C4-2B (cell line): ENCODE measurements at regions not wholly inside any gene's neighbourhood (a gene's known extent, or its start where the extent isn't known, plus 50 kb on each side); places are given as distances from the start of the nearest gene placed in this dataset.

Experiments
- H3K27ac ChIP-seq: fragments of 450-650 bp; 2 replicates; pipeline ENCODE4 v1.5.1; 2017
- CTCF ChIP-seq: fragments of 450-650 bp; conservative IDR thresholded peaks from 2 replicates; pipeline ENCODE4 v1.5.1; 2017; ENCODE audit warnings: mild to moderate bottlenecking
- ZFX ChIP-seq: fragments of 450-650 bp; IDR thresholded peaks from 2 replicates; pipeline ENCODE4 v1.6.1; 2017

- TF ChIP-seq CTCF (no peak), ZFX (no peak)
- no peak overlapping the region for H3K27ac ChIP-seq
These were observed 107.7 kb upstream of the LMO4 start for GRCh38 chr1:87220993-87221392.

- no peak for TF ChIP-seq CTCF
- TF ChIP-seq ZFX = no peak
These were observed 104.5 kb upstream of the LMO4 start for GRCh38 chr1:87224201-87224600.

GRCh38 chr1:87225171-87225570 is 103.5 kb upstream of the LMO4 start:
- no peak for TF ChIP-seq ZFX
- TF ChIP-seq CTCF = no peak
- no peak overlapping the region for H3K27ac ChIP-seq

More at GRCh38 chr1:87224201-87224600, 104.5 kb upstream of the LMO4 start:
- no peak overlapping the region for H3K27ac ChIP-seq

- TF ChIP-seq CTCF = no peak
- TF ChIP-seq ZFX = no peak
- no peak overlapping the region for H3K27ac ChIP-seq
These were observed 102.3 kb upstream of the LMO4 start for GRCh38 chr1:87226341-87226760.

- no peak overlapping the region for H3K27ac ChIP-seq
- no peak for TF ChIP-seq CTCF
- TF ChIP-seq ZFX = no peak
These were observed 101.0 kb upstream of the LMO4 start for GRCh38 chr1:87227651-87228050.

- H3K27ac ChIP-seq = no peak overlapping the region
These were observed 98.2 kb upstream of the LMO4 start for GRCh38 chr1:87230501-87230900.

GRCh38 chr1:87231703-87232367 is 96.8 kb upstream of the LMO4 start:
- no peak overlapping the region for H3K27ac ChIP-seq
- TF ChIP-seq CTCF = no peak
- no peak for TF ChIP-seq ZFX

More at GRCh38 chr1:87230501-87230900, 98.2 kb upstream of the LMO4 start:
- no peak for TF ChIP-seq ZFX
- TF ChIP-seq CTCF = no peak
